LNCaP clone FGC (cell line): ENCODE measurements at regions not wholly inside any gene's neighbourhood (a gene's known extent, or its start where the extent isn't known, plus 50 kb on each side); places are given as distances from the start of the nearest gene placed in this dataset.

Experiments used
- DNase-seq: peaks from one replicate; pipeline ENCODE4 v3.0.0-alpha.2; 2011; ENCODE audit warnings: low read depth
- H3K4me3 ChIP-seq: 2 replicates; pipeline ENCODE4 v1.5.1; 2011; ENCODE audit warnings: mild to moderate bottlenecking, low read depth, low read length, control low read depth
- CTCF ChIP-seq: IDR thresholded peaks from 2 replicates; pipeline ENCODE4 v1.5.1; 2012; ENCODE audit warnings: mild to moderate bottlenecking; ENCODE audit not compliant: control insufficient read depth, insufficient read depth; ENCODE audit errors: extremely low read depth

- no peak for TF ChIP-seq CTCF
- DNase-seq = no peak
- no peak overlapping the region for H3K4me3 ChIP-seq
Measured at GRCh38 chr11:101195294-101195693, 65.7 kb upstream of the PGR start.

GRCh38 chr11:101188801-101189200, 59.2 kb upstream of the PGR start:
- no peak for DNase-seq
- no peak overlapping the region for H3K4me3 ChIP-seq
- TF ChIP-seq CTCF = no peak

GRCh38 chr11:101188173-101188572, 58.6 kb upstream of the PGR start:
- peak; percentile 18 for DNase-seq
- no peak for TF ChIP-seq CTCF
- H3K4me3 ChIP-seq = peak overlapping the region; percentile 12; the same call in 1 of the 2 replicates

- TF ChIP-seq CTCF = no peak
- H3K4me3 ChIP-seq = peak overlapping the region; percentile 12; the same call in 1 of the 2 replicates
- DNase-seq = peak; percentile 65
Measured at GRCh38 chr11:101187748-101188147, 58.1 kb upstream of the PGR start.

GRCh38 chr11:101185985-101186384, 56.4 kb upstream of the PGR start:
- no peak overlapping the region for H3K4me3 ChIP-seq
- TF ChIP-seq CTCF = no peak
- DNase-seq = no peak

- no peak for TF ChIP-seq CTCF
Measured at GRCh38 chr11:101182467-101182866, 52.9 kb upstream of the PGR start.

GRCh38 chr11:101180481-101180880, 50.9 kb upstream of the PGR start:
- no peak for DNase-seq
- no peak overlapping the region for H3K4me3 ChIP-seq
- no peak for TF ChIP-seq CTCF

More at GRCh38 chr11:101182467-101182866, 52.9 kb upstream of the PGR start:
- H3K4me3 ChIP-seq = no peak overlapping the region
- no peak for DNase-seq
